ENCODE measurements at regions not wholly inside any gene's neighbourhood (a gene's known extent, or its start where the extent isn't known, plus 50 kb on each side); places are given as distances from the start of the nearest gene placed in this dataset.

DNA sequence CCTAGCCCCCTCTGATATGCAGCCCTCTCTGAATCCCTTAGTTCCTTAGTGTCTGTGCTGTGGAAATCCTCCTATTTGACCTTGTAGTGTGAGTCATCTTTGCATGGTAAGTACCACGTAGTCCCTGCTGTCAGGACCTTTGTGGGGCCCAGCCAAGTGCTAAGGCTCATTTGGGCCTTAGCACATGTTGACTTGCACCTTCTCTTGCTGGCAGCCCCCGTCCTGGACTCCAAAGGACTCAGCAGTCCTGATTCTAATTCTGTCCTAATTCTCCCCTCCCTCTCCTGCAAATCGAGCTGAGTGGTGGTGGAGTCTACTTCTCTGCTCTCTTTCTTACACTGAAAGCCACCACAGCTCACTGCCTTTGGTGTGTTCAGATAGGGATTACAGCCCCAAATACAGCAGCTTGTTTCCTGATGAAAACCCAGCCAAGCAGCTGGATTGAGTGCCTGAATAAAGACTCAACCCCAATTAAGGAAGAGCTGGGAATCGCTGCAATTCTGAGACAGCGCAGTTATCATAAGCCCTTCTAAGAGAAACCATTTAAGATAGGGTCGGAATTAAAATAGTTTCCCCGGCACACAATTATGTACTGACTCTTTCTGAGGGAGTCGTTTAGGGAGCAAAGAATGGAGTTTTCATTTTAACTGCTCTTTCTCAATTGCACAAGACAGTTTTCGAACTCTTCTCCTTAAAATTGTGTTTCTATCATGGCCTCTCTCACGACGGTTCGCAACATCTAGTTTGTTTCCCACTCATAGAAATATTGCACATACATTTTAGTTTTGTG lies 215.6 kb upstream of the TNP1 start:
- Histone ChIP-seq H3K36me3 (ENCODE audit: insufficient read depth, low read length) (no peaks in the 10 kb centered on the region), H2AFZ (ENCODE audit: low read depth, low read length) (no peak overlapping the region), H3K4me2 (ENCODE audit: low read length) (peak overlapping the region; percentile 42), H3K27ac (ENCODE audit: low read depth, low read length) (no peak overlapping the region), H3K79me2 (ENCODE audit: insufficient read depth, low read length) (no peaks in the 10 kb centered on the region), H3K9ac (ENCODE audit: low read length) (no peak overlapping the region), H3K9me3 (ENCODE audit: insufficient read depth, low read depth, low read length) (no peaks in the 10 kb centered on the region), H3K27me3 (ENCODE audit: insufficient read depth, low read length) (no peaks in the 10 kb centered on the region), H3K4me1 (ENCODE audit: insufficient read depth, low read length) (peaks cover 16% of the 10 kb centered on the region), H3K4me3 (ENCODE audit: insufficient read depth, low read depth, low read length) (no peak overlapping the region), H4K20me1 (ENCODE audit: insufficient read depth, low read length) (no peaks in the 10 kb centered on the region)
- Mint-ChIP-seq H3K27ac (ENCODE audit: unreplicated experiment) (peak overlapping the region; percentile 60), H3K36me3 (ENCODE audit: low read depth, unreplicated experiment) (no peaks in the 10 kb centered on the region), H3K4me3 (ENCODE audit: unreplicated experiment) (no peak overlapping the region), H3K9me3 (ENCODE audit: unreplicated experiment) (peaks cover 3% of the 10 kb centered on the region), H3K4me1 (ENCODE audit: low read depth, unreplicated experiment) (peaks cover 9% of the 10 kb centered on the region), H3K27me3 (ENCODE audit: low read depth, unreplicated experiment) (peaks cover 12% of the 10 kb centered on the region)
- FAIRE-seq: no peak
- DNase-seq (ENCODE audit: low read depth): peak; percentile 50
- TF ChIP-seq, protein P1, sequence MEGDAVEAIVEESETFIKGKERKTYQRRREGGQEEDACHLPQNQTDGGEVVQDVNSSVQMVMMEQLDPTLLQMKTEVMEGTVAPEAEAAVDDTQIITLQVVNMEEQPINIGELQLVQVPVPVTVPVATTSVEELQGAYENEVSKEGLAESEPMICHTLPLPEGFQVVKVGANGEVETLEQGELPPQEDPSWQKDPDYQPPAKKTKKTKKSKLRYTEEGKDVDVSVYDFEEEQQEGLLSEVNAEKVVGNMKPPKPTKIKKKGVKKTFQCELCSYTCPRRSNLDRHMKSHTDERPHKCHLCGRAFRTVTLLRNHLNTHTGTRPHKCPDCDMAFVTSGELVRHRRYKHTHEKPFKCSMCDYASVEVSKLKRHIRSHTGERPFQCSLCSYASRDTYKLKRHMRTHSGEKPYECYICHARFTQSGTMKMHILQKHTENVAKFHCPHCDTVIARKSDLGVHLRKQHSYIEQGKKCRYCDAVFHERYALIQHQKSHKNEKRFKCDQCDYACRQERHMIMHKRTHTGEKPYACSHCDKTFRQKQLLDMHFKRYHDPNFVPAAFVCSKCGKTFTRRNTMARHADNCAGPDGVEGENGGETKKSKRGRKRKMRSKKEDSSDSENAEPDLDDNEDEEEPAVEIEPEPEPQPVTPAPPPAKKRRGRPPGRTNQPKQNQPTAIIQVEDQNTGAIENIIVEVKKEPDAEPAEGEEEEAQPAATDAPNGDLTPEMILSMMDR (IDR thresholded peaks at IDR 0.05; ENCODE audit: insufficient read depth, low read depth, low read length): no peak
- no peak for TF ChIP-seq EZH2 (IDR thresholded peaks at IDR 0.05; ENCODE audit: insufficient read depth, low read length)

- H3K27me3 ChIP-seq (ENCODE audit: insufficient read depth, low read length): no peaks in the 10 kb centered on the region
- TF ChIP-seq EZH2 (IDR thresholded peaks at IDR 0.05; ENCODE audit: insufficient read depth, low read length): no peak
- TF ChIP-seq, protein P1 (IDR thresholded peaks at IDR 0.05; ENCODE audit: insufficient read depth, low read depth, low read length): no peak
- no peak overlapping the region for H2AFZ ChIP-seq (ENCODE audit: low read depth, low read length)
- H3K4me1 ChIP-seq (ENCODE audit: insufficient read depth, low read length): peaks cover 16% of the 10 kb centered on the region
- peaks cover 9% of the 10 kb centered on the region for H3K4me1 Mint-ChIP-seq (ENCODE audit: low read depth, unreplicated experiment)
- FAIRE-seq (no peak), DNase-seq (ENCODE audit: low read depth) (peak; percentile 48)
- H3K9ac ChIP-seq (ENCODE audit: low read length): no peak overlapping the region
- no peak overlapping the region for H3K27ac ChIP-seq (ENCODE audit: low read depth, low read length)
- H3K9me3 Mint-ChIP-seq (ENCODE audit: unreplicated experiment): peaks cover 3% of the 10 kb centered on the region
- no peaks in the 10 kb centered on the region for H3K36me3 ChIP-seq (ENCODE audit: insufficient read depth, low read length)
- H3K27ac Mint-ChIP-seq (ENCODE audit: unreplicated experiment): peak overlapping the region; percentile 60
- no peaks in the 10 kb centered on the region for H4K20me1 ChIP-seq (ENCODE audit: insufficient read depth, low read length)
- H3K79me2 ChIP-seq (ENCODE audit: insufficient read depth, low read length): no peaks in the 10 kb centered on the region
- no peaks in the 10 kb centered on the region for H3K36me3 Mint-ChIP-seq (ENCODE audit: low read depth, unreplicated experiment)
- no peak overlapping the region for H3K4me3 Mint-ChIP-seq (ENCODE audit: unreplicated experiment)
- H3K9me3 ChIP-seq (ENCODE audit: insufficient read depth, low read depth, low read length): no peaks in the 10 kb centered on the region
- peak overlapping the region; percentile 42 for H3K4me2 ChIP-seq (ENCODE audit: low read length)
- peaks cover 11% of the 10 kb centered on the region for H3K27me3 Mint-ChIP-seq (ENCODE audit: low read depth, unreplicated experiment)
- no peak overlapping the region for H3K4me3 ChIP-seq (ENCODE audit: insufficient read depth, low read depth, low read length)
These were observed 214.9 kb upstream of the TNP1 start for GRCh38 chr2:217074576-217075255.
